Liver (tissue), 8 donors: ENCODE measurements at regions not wholly inside any gene's neighbourhood (a gene's known extent, or its start where the extent isn't known, plus 50 kb on each side); places are given as distances from the start of the nearest gene placed in this dataset.

Source experiments
- DNase-seq: peaks from one replicate; pipeline ENCODE4 v3.0.0-alpha.2; 2017; ENCODE audit warnings: low spot score
- H3K27ac ChIP-seq, 2 donors: one replicate each; pipeline ENCODE4 v1.7.0; 2013; ENCODE audit warnings: inconsistent platforms in 2 of 2, low read length in 2 of 2, control low read depth in 1 of 2, low read depth in 1 of 2, mild to moderate bottlenecking in 1 of 2
- H3K27me3 ChIP-seq, 4 donors: one replicate each; pipeline versions ENCODE4 v1.6.1 to v1.7.0; 2013; ENCODE audit warnings: low read length in 3 of 4, inconsistent platforms in 1 of 4, mild to moderate bottlenecking in 1 of 4, moderate library complexity in 1 of 4; ENCODE audit not compliant: control insufficient read depth in 4 of 4, insufficient read depth in 4 of 4
- H3K36me3 ChIP-seq, 4 donors: one replicate each; pipeline versions ENCODE4 v1.6.1 to v1.7.0; 2013; ENCODE audit warnings: low read length in 3 of 4, mild to moderate bottlenecking in 3 of 4, low read depth in 1 of 4, moderate library complexity in 1 of 4; ENCODE audit not compliant: control insufficient read depth in 4 of 4, insufficient read depth in 3 of 4
- H3K4me1 ChIP-seq, 4 donors: one replicate each; pipeline versions ENCODE4 v1.6.1 to v1.7.0; 2013; ENCODE audit warnings: low read length in 3 of 4, mild to moderate bottlenecking in 3 of 4, moderate library complexity in 1 of 4; ENCODE audit not compliant: control insufficient read depth in 4 of 4, insufficient read depth in 4 of 4
- H3K4me3 ChIP-seq, 3 donors: one replicate each; pipeline versions ENCODE4 v1.6.1 to v1.7.0; 2013; ENCODE audit warnings: low read length in 3 of 3, control low read depth in 1 of 3, low read depth in 1 of 3, mild to moderate bottlenecking in 1 of 3
- H3K9ac ChIP-seq, 2 donors: one replicate each; pipeline ENCODE4 v1.7.0; 2013; ENCODE audit warnings: low read length in 2 of 2, mild to moderate bottlenecking in 2 of 2, moderate library complexity in 2 of 2, control low read depth in 1 of 2, low read depth in 1 of 2
- H3K9me3 ChIP-seq, 4 donors: one replicate each; pipeline versions ENCODE4 v1.6.1 to v1.7.0; 2013; ENCODE audit warnings: low read length in 3 of 4; ENCODE audit not compliant: control insufficient read depth in 4 of 4
- EGR1 ChIP-seq, 2 donors: IDR thresholded peaks; 2 replicates each; pipeline ENCODE4 v1.6.1; 2016 to 2018; ENCODE audit warnings: antibody characterized with exemption in 2 of 2, low read depth in 2 of 2
- FOXA1 ChIP-seq: IDR thresholded peaks from 2 replicates; pipeline ENCODE4 v1.6.1; 2016; ENCODE audit warnings: antibody characterized with exemption
- FOXA2 ChIP-seq: IDR thresholded peaks from 2 replicates; pipeline ENCODE4 v1.6.1; 2016; ENCODE audit warnings: antibody characterized with exemption
- GABPA ChIP-seq, 2 donors: IDR thresholded peaks in 1 of 2; conservative IDR thresholded peaks in 1 of 2; 2 replicates each; pipeline ENCODE4 v1.6.1; 2016; ENCODE audit warnings: antibody characterized with exemption in 2 of 2, mild to moderate bottlenecking in 1 of 2, moderate library complexity in 1 of 2
- HNF4A ChIP-seq, 2 donors: conservative IDR thresholded peaks; 2 replicates each; pipeline ENCODE4 v1.6.1; 2016; ENCODE audit warnings: antibody characterized with exemption in 2 of 2, mild to moderate bottlenecking in 2 of 2
- HNF4G ChIP-seq: IDR thresholded peaks from 2 replicates; pipeline ENCODE4 v1.6.1; 2016; ENCODE audit warnings: antibody characterized with exemption
- JUND ChIP-seq, 2 donors: IDR thresholded peaks; 2 replicates each; pipeline ENCODE4 v1.6.1; 2016; ENCODE audit warnings: antibody characterized with exemption in 2 of 2
- NR2F2 ChIP-seq: IDR thresholded peaks from 2 replicates; pipeline ENCODE4 v1.6.1; 2016; ENCODE audit warnings: antibody characterized with exemption
- RAD21 ChIP-seq, 2 donors: IDR thresholded peaks; 2 replicates each; pipeline ENCODE4 v1.6.1; 2016; ENCODE audit warnings: antibody characterized with exemption in 2 of 2, mild to moderate bottlenecking in 2 of 2
- REST ChIP-seq: IDR thresholded peaks from 2 replicates; pipeline ENCODE4 v1.6.1; 2016; ENCODE audit warnings: antibody characterized with exemption, mild to moderate bottlenecking
- RXRA ChIP-seq, 2 donors: IDR thresholded peaks; 2 replicates each; pipeline ENCODE4 v1.6.1; 2017 to 2018; ENCODE audit warnings: antibody characterized with exemption in 2 of 2, mild to moderate bottlenecking in 1 of 2
- SP1 ChIP-seq: IDR thresholded peaks from 2 replicates; pipeline ENCODE4 v1.6.1; 2018; ENCODE audit warnings: antibody characterized with exemption, mild to moderate bottlenecking
- TAF1 ChIP-seq: conservative IDR thresholded peaks from 2 replicates; pipeline ENCODE4 v1.6.1; 2016; ENCODE audit warnings: antibody characterized with exemption, mild to moderate bottlenecking
- YY1 ChIP-seq: IDR thresholded peaks from 2 replicates; pipeline ENCODE4 v1.6.1; 2016; ENCODE audit warnings: antibody characterized with exemption, mild to moderate bottlenecking
- WGBS: extraction: QIAGEN DNeasy Blood & Tissue Kit; methylation state at CpG from one replicate; pipeline ENCODE4 v1.1.7; 2013; 5-methylcytosine and 5-hydroxymethylcytosine counted together
- TF ChIP-seq, protein P1 (sequence below): IDR thresholded peaks from 2 replicates; pipeline ENCODE4 v1.6.1; 2016; ENCODE audit warnings: antibody characterized with exemption
- TF ChIP-seq, protein P2 (sequence below): IDR thresholded peaks from 2 replicates; pipeline ENCODE4 v1.6.1; 2016; ENCODE audit warnings: antibody characterized with exemption
- TF ChIP-seq, protein P3 (sequence below): fragments of 150-350 bp; IDR thresholded peaks from 2 replicates; pipeline ENCODE4 v1.5.1; 2017; ENCODE audit warnings: improper control_type of control experiment, low read depth, low read length; ENCODE audit not compliant: missing input control
- TF ChIP-seq, protein P4 (sequence below): IDR thresholded peaks from 2 replicates; pipeline ENCODE4 v1.6.1; 2016; ENCODE audit warnings: antibody characterized with exemption
- donor health status: healthy.
- donor health status: healthy.
- donor health status: healthy.
- donor health status: healthy.
- donor health status: healthy.

GRCh38 chr16:6892966-6893365 lies 439.7 kb upstream of the RBFOX1 start:
- TF ChIP-seq JUND (IDR thresholded peaks at IDR 0.05) (no peak), TAF1 (no peak), YY1 (no peak), FOXA1 (no peak), REST (no peak), RAD21 (IDR thresholded peaks at IDR 0.05) (no peak), NR2F2 (no peak), HNF4G (no peak), SP1 (no peak), GABPA (IDR thresholded peaks at IDR 0.05 in 1 of 2, conservative IDR thresholded peaks at IDR 0.05 in 1 of 2) (no peak), RXRA (IDR thresholded peaks at IDR 0.05) (no peak), FOXA2 (no peak), EGR1 (IDR thresholded peaks at IDR 0.05; ENCODE audit: low read depth in 2 of 2) (no peak), HNF4A (conservative IDR thresholded peaks at IDR 0.05) (no peak)
- TF ChIP-seq, protein P1, sequence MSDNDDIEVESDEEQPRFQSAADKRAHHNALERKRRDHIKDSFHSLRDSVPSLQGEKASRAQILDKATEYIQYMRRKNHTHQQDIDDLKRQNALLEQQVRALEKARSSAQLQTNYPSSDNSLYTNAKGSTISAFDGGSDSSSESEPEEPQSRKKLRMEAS = no peak
- TF ChIP-seq, protein P2, sequence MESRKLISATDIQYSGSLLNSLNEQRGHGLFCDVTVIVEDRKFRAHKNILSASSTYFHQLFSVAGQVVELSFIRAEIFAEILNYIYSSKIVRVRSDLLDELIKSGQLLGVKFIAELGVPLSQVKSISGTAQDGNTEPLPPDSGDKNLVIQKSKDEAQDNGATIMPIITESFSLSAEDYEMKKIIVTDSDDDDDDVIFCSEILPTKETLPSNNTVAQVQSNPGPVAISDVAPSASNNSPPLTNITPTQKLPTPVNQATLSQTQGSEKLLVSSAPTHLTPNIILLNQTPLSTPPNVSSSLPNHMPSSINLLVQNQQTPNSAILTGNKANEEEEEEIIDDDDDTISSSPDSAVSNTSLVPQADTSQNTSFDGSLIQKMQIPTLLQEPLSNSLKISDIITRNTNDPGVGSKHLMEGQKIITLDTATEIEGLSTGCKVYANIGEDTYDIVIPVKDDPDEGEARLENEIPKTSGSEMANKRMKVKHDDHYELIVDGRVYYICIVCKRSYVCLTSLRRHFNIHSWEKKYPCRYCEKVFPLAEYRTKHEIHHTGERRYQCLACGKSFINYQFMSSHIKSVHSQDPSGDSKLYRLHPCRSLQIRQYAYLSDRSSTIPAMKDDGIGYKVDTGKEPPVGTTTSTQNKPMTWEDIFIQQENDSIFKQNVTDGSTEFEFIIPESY = no peak
- TF ChIP-seq, protein P3, sequence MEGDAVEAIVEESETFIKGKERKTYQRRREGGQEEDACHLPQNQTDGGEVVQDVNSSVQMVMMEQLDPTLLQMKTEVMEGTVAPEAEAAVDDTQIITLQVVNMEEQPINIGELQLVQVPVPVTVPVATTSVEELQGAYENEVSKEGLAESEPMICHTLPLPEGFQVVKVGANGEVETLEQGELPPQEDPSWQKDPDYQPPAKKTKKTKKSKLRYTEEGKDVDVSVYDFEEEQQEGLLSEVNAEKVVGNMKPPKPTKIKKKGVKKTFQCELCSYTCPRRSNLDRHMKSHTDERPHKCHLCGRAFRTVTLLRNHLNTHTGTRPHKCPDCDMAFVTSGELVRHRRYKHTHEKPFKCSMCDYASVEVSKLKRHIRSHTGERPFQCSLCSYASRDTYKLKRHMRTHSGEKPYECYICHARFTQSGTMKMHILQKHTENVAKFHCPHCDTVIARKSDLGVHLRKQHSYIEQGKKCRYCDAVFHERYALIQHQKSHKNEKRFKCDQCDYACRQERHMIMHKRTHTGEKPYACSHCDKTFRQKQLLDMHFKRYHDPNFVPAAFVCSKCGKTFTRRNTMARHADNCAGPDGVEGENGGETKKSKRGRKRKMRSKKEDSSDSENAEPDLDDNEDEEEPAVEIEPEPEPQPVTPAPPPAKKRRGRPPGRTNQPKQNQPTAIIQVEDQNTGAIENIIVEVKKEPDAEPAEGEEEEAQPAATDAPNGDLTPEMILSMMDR = no peak
- TF ChIP-seq, protein P4, sequence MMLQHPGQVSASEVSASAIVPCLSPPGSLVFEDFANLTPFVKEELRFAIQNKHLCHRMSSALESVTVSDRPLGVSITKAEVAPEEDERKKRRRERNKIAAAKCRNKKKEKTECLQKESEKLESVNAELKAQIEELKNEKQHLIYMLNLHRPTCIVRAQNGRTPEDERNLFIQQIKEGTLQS = no peak
- Histone ChIP-seq H3K9me3 (no peaks in the 10 kb centered on the region), H3K36me3 (no peaks in the 10 kb centered on the region), H3K27ac (no peak overlapping the region), H3K9ac (no peak overlapping the region), H3K4me3 (no peak overlapping the region), H3K4me1 (no peaks in the 10 kb centered on the region), H3K27me3 (peaks cover 0 to 4% (median 0%) of the 10 kb centered on the region in 4 donors)
- no peak for DNase-seq
- WGBS = 42% methylated on average over 4 of the region's 4 CpGs
